Neural crest cell (in vitro differentiated cells): ENCODE measurements at regions not wholly inside any gene's neighbourhood (a gene's known extent, or its start where the extent isn't known, plus 50 kb on each side); places are given as distances from the start of the nearest gene placed in this dataset.

ENCODE experiments used
- DNase-seq: peaks from one replicate; pipeline ENCODE4 v3.0.0; 2021; ENCODE audit warnings: low read depth, mixed read lengths, low spot score
- H3K27ac Mint-ChIP-seq: one replicate; pipeline ENCODE4 v1.8.0; 2021; ENCODE audit warnings: mild to moderate bottlenecking, mixed read lengths; ENCODE audit not compliant: unreplicated experiment
- H3K27me3 Mint-ChIP-seq: 2 replicates; pipeline ENCODE4 v1.8.0; 2021; ENCODE audit warnings: low read depth, mild to moderate bottlenecking, mixed read lengths
- H3K36me3 Mint-ChIP-seq: 2 replicates; pipeline ENCODE4 v1.8.0; 2021; ENCODE audit warnings: low read depth, mild to moderate bottlenecking, mixed read lengths
- H3K4me1 Mint-ChIP-seq: 2 replicates; pipeline ENCODE4 v1.8.0; 2021; ENCODE audit warnings: mixed read lengths
- H3K4me3 Mint-ChIP-seq: one replicate; pipeline ENCODE4 v1.8.0; 2021; ENCODE audit warnings: mild to moderate bottlenecking, mixed read lengths
- H3K9me3 Mint-ChIP-seq: 2 replicates; pipeline ENCODE4 v1.8.0; 2021; ENCODE audit warnings: mixed read lengths
- CTCF ChIP-seq: fragments of 200-600 bp; sonication (generic); conservative IDR thresholded peaks from 2 replicates; pipeline ENCODE4 v1.5.0; 2021; ENCODE audit warnings: antibody characterized with exemption, mild to moderate bottlenecking

GRCh38 chr18:41681138-41681880 is 273.7 kb upstream of the PIK3C3 start:
- Mint-ChIP-seq H3K4me1 (peaks cover 5% of the 10 kb centered on the region), H3K4me3 (no peak overlapping the region), H3K9me3 (peaks cover 3% of the 10 kb centered on the region), H3K36me3 (no peaks in the 10 kb centered on the region), H3K27me3 (no peaks in the 10 kb centered on the region), H3K27ac (no peak overlapping the region)
- no peak for DNase-seq
- no peak for TF ChIP-seq CTCF

- no peak for DNase-seq
- Mint-ChIP-seq H3K4me1 (peaks cover 12% of the 10 kb centered on the region), H3K9me3 (peaks cover 7% of the 10 kb centered on the region), H3K27me3 (no peaks in the 10 kb centered on the region), H3K36me3 (no peaks in the 10 kb centered on the region), H3K4me3 (no peak overlapping the region), H3K27ac (no peak overlapping the region)
- no peak for TF ChIP-seq CTCF
These were observed 280.5 kb upstream of the PIK3C3 start for GRCh38 chr18:41674506-41674905.

- TF ChIP-seq CTCF = no peak
- peaks cover 8% of the 10 kb centered on the region for H3K9me3 Mint-ChIP-seq
- no peaks in the 10 kb centered on the region for H3K27me3 Mint-ChIP-seq
- H3K27ac Mint-ChIP-seq = no peak overlapping the region
- H3K36me3 Mint-ChIP-seq = no peaks in the 10 kb centered on the region
- H3K4me1 Mint-ChIP-seq = no peaks in the 10 kb centered on the region
- DNase-seq = no peak
- no peak overlapping the region for H3K4me3 Mint-ChIP-seq
These were observed 288.8 kb upstream of the PIK3C3 start for GRCh38 chr18:41666231-41666630.

- Mint-ChIP-seq H3K27ac (no peak overlapping the region), H3K36me3 (no peaks in the 10 kb centered on the region), H3K9me3 (peaks cover 5% of the 10 kb centered on the region), H3K4me1 (peaks cover 5% of the 10 kb centered on the region), H3K4me3 (no peak overlapping the region), H3K27me3 (no peaks in the 10 kb centered on the region)
- DNase-seq = no peak
- no peak for TF ChIP-seq CTCF
These were observed 289.8 kb upstream of the PIK3C3 start for GRCh38 chr18:41665210-41665609.

GRCh38 chr18:41660654-41661053 is 294.4 kb upstream of the PIK3C3 start:
- Mint-ChIP-seq H3K27ac (peak overlapping the region; percentile 81), H3K27me3 (no peaks in the 10 kb centered on the region), H3K4me1 (peaks cover 22% of the 10 kb centered on the region), H3K36me3 (no peaks in the 10 kb centered on the region), H3K9me3 (peaks cover 5% of the 10 kb centered on the region), H3K4me3 (no peak overlapping the region)
- no peak for DNase-seq
- no peak for TF ChIP-seq CTCF
